H1 (cell line): ENCODE measurements at regions not wholly inside any gene's neighbourhood (a gene's known extent, or its start where the extent isn't known, plus 50 kb on each side); places are given as distances from the start of the nearest gene placed in this dataset.

ENCODE experiments used
- CTCF ChIA-PET: fragments of 300-600 bp; sonication (Branson Sonifier 250); formaldehyde crosslinking; loops from one replicate; lab custom pipeline; 2021; ENCODE audit not compliant: partially characterized antibody; lab: Charles Lee
- POLR2A ChIA-PET: fragments of 300-600 bp; sonication (Branson Sonifier 250); formaldehyde crosslinking; loops from one replicate; lab custom pipeline; 2021; ENCODE audit warnings: inconsistent platforms; ENCODE audit not compliant: partially characterized antibody; lab: Charles Lee
- DNase-seq, 2 experiments: peaks; one replicate each; pipeline versions ENCODE4 v3.0.0 to v3.0.0-alpha.2; 2010 to 2022; ENCODE audit warnings: low spot score in 2 of 2, low read depth in 1 of 2, mixed read lengths in 1 of 2
- FAIRE-seq: peaks from 2 replicates; lab custom pipeline; 2011; peaks lifted over from hg19 to GRCh38; lab: Jason Lieb, UNC
- H2AFZ ChIP-seq: 2 replicates; pipeline ENCODE4 v1.8.1; 2012; ENCODE audit warnings: low read length, inconsistent platforms
- H2AK5ac ChIP-seq: 2 replicates; pipeline ENCODE4 v1.6.1; 2013; ENCODE audit warnings: low read depth, low read length
- H2BK120ac ChIP-seq: replicated peaks from 2 replicates; pipeline ENCODE3; 2013; ENCODE audit warnings: low read depth, low read length, inconsistent platforms
- H2BK12ac ChIP-seq: 2 replicates; pipeline ENCODE4 v1.6.1; 2013; ENCODE audit warnings: low read depth, low read length
- H2BK15ac ChIP-seq: 2 replicates; pipeline ENCODE4 v1.6.1; 2013; ENCODE audit warnings: low read length
- H2BK20ac ChIP-seq: 2 replicates; pipeline ENCODE4 v1.6.1; 2013; ENCODE audit warnings: low read length
- H2BK5ac ChIP-seq: 2 replicates; pipeline ENCODE4 v1.6.1; 2013; ENCODE audit warnings: low read depth, low read length
- H3K14ac ChIP-seq: 2 replicates; pipeline ENCODE4 v1.6.1; 2013; ENCODE audit warnings: inconsistent platforms; ENCODE audit not compliant: insufficient read length
- H3K18ac ChIP-seq: 2 replicates; pipeline ENCODE4 v1.6.1; 2013; ENCODE audit warnings: low read length; ENCODE audit errors: extremely low read depth
- H3K23ac ChIP-seq: 2 replicates; pipeline ENCODE4 v1.6.1; 2013; ENCODE audit warnings: inconsistent platforms; ENCODE audit not compliant: insufficient read length
- H3K23me2 ChIP-seq: 2 replicates; pipeline ENCODE4 v1.6.1; 2013; ENCODE audit warnings: low read depth, low read length
- H3K27ac ChIP-seq: 2 replicates; pipeline ENCODE4 v1.6.1; 2011; ENCODE audit warnings: low read depth, low read length, inconsistent platforms
- H3K27me3 ChIP-seq, 4 experiments: replicated peaks in 1 of 4; 1 replicate in 1 of 4; 2 replicates in 3 of 4; pipeline versions ENCODE4 v1.6.1 to v1.8.1; 2011 to 2013; ENCODE audit warnings: low read length in 3 of 4, mild to moderate bottlenecking in 3 of 4, inconsistent platforms in 2 of 4, mixed read lengths in 2 of 4, moderate library complexity in 1 of 4; ENCODE audit not compliant: control insufficient read depth in 3 of 4, insufficient read depth in 3 of 4; ENCODE audit errors: extremely low read depth in 1 of 4
- H3K36me3 ChIP-seq, 4 experiments: 2 replicates each; pipeline versions ENCODE4 v1.6.1 to v1.8.1; 2011 to 2013; ENCODE audit warnings: mild to moderate bottlenecking in 4 of 4, low read length in 3 of 4, moderate library complexity in 2 of 4, control low read depth in 1 of 4, inconsistent platforms in 1 of 4; ENCODE audit not compliant: insufficient read depth in 4 of 4, control insufficient read depth in 2 of 4
- H3K4ac ChIP-seq: replicated peaks from 2 replicates; pipeline ENCODE3; 2013; ENCODE audit warnings: low read length, low read depth, mixed read lengths, inconsistent platforms; ENCODE audit not compliant: insufficient read length
- H3K4me1 ChIP-seq, 4 experiments: replicated peaks in 1 of 4; 1 replicate in 1 of 4; 2 replicates in 3 of 4; pipeline versions ENCODE4 v1.6.1 to v1.8.1; 2011 to 2013; ENCODE audit warnings: low read length in 3 of 4, inconsistent platforms in 2 of 4, mixed read lengths in 1 of 4; ENCODE audit not compliant: insufficient read depth in 4 of 4, control insufficient read depth in 3 of 4
- H3K4me2 ChIP-seq, 2 experiments: 2 replicates each; pipeline versions ENCODE4 v1.6.1 to v1.8.1; 2011 to 2013; ENCODE audit warnings: low read depth in 2 of 2, low read length in 2 of 2, control low read depth in 1 of 2, inconsistent platforms in 1 of 2, mild to moderate bottlenecking in 1 of 2; ENCODE audit not compliant: insufficient read depth in 1 of 2
- H3K4me3 ChIP-seq, 4 experiments: fragments of 200-600, 300-600 bp in 1 of 4; sonication (generic), shearing (Covaris generic), sonication (Bioruptor Twin) in 1 of 4; 2 replicates each; pipeline versions ENCODE4 v1.5.1 to v1.8.1; 2011 to 2016; ENCODE audit warnings: low read length in 4 of 4, low read depth in 3 of 4, control low read depth in 2 of 4, inconsistent platforms in 2 of 4, mild to moderate bottlenecking in 2 of 4, mixed read lengths in 1 of 4, moderate library complexity in 1 of 4; ENCODE audit not compliant: insufficient read depth in 2 of 4; ENCODE audit errors: extremely low read depth in 1 of 4
- H3K56ac ChIP-seq: replicated peaks from 2 replicates; pipeline ENCODE3; 2013; ENCODE audit warnings: low read depth, mild to moderate bottlenecking, mixed read lengths, low read length, inconsistent platforms; ENCODE audit not compliant: insufficient read length
- H3K79me1 ChIP-seq: 2 replicates; pipeline ENCODE4 v1.6.1; 2013; ENCODE audit warnings: low read depth, low read length, control low read depth
- H3K79me2 ChIP-seq, 2 experiments: 2 replicates each; pipeline versions ENCODE4 v1.6.1 to v1.8.1; 2012 to 2013; ENCODE audit warnings: low read length in 2 of 2, mild to moderate bottlenecking in 2 of 2, inconsistent platforms in 1 of 2; ENCODE audit not compliant: insufficient read depth in 2 of 2, control insufficient read depth in 1 of 2
- H3K9ac ChIP-seq, 4 experiments: replicated peaks in 1 of 4; 1 replicate in 1 of 4; 2 replicates in 3 of 4; pipeline versions ENCODE4 v1.6.1 to v1.8.1; 2011 to 2013; ENCODE audit warnings: low read depth in 3 of 4, low read length in 3 of 4, control low read depth in 2 of 4, mild to moderate bottlenecking in 2 of 4, moderate library complexity in 2 of 4, inconsistent platforms in 1 of 4; ENCODE audit errors: extremely low read depth in 1 of 4
- H3K9me3 ChIP-seq, 2 experiments: 2 replicates each; pipeline versions ENCODE4 v1.6.1 to v1.8.1; 2012 to 2013; ENCODE audit warnings: mild to moderate bottlenecking in 2 of 2, moderate library complexity in 2 of 2, control low read depth in 1 of 2, inconsistent platforms in 1 of 2, low read depth in 1 of 2, low read length in 1 of 2, mixed read lengths in 1 of 2; ENCODE audit not compliant: insufficient read depth in 2 of 2
- H4K20me1 ChIP-seq, 2 experiments: replicated peaks in 1 of 2; 2 replicates each; pipeline versions ENCODE3 to v1.8.1; 2011 to 2013; ENCODE audit warnings: inconsistent platforms in 2 of 2, low read length in 2 of 2, mild to moderate bottlenecking in 1 of 2; ENCODE audit not compliant: insufficient read depth in 2 of 2, control insufficient read depth in 1 of 2
- H4K5ac ChIP-seq: 2 replicates; pipeline ENCODE4 v1.6.1; 2013; ENCODE audit warnings: low read length, low read depth, mixed read lengths, inconsistent platforms; ENCODE audit not compliant: insufficient read length
- H4K8ac ChIP-seq: 2 replicates; pipeline ENCODE4 v1.8.0; 2013; ENCODE audit warnings: mild to moderate bottlenecking, moderate library complexity, low read length, inconsistent platforms; ENCODE audit not compliant: insufficient read depth; ENCODE audit errors: extremely low read depth
- H4K91ac ChIP-seq: replicated peaks from 2 replicates; pipeline ENCODE3; 2013; ENCODE audit warnings: low read length, mixed read lengths, inconsistent platforms; ENCODE audit not compliant: insufficient read length
- EP300 ChIP-seq, 2 experiments: IDR thresholded peaks; 1 replicate in 1 of 2; 2 replicates in 1 of 2; pipeline ENCODE4 v1.6.1; 2011 to 2012; ENCODE audit warnings: low read depth in 2 of 2, low read length in 2 of 2, mild to moderate bottlenecking in 2 of 2, borderline replicate concordance in 1 of 2, inconsistent platforms in 1 of 2, moderate library complexity in 1 of 2
- JUN ChIP-seq: IDR thresholded peaks from 2 replicates; pipeline ENCODE4 v1.6.1; 2011; ENCODE audit warnings: low read depth, mild to moderate bottlenecking, improper control_type of control experiment, low read length
- KDM1A ChIP-seq: fragments of 200-600, 300-600 bp; sonication (generic); IDR thresholded peaks from 2 replicates; pipeline ENCODE4 v1.7.1; 2016; ENCODE audit warnings: mild to moderate bottlenecking, low read length, borderline replicate concordance
- NANOG ChIP-seq: IDR thresholded peaks from 2 replicates; pipeline ENCODE4 v1.6.1; 2011; ENCODE audit warnings: low read length, low read depth, mild to moderate bottlenecking, inconsistent platforms; ENCODE audit not compliant: insufficient read depth, poor library complexity, severe bottlenecking
- PHF8 ChIP-seq: fragments of 200-600 bp; sonication (generic); conservative IDR thresholded peaks from 2 replicates; pipeline ENCODE4 v1.7.1; 2012; ENCODE audit warnings: low read depth, mild to moderate bottlenecking, inconsistent platforms, low read length, moderate library complexity
- RAD21 ChIP-seq, 2 experiments: IDR thresholded peaks in 1 of 2; conservative IDR thresholded peaks in 1 of 2; 2 replicates each; pipeline ENCODE4 v1.6.1; 2011; ENCODE audit warnings: low read depth in 2 of 2, low read length in 2 of 2, improper control_type of control experiment in 1 of 2, inconsistent platforms in 1 of 2, mild to moderate bottlenecking in 1 of 2, moderate library complexity in 1 of 2
- RXRA ChIP-seq: IDR thresholded peaks from 2 replicates; pipeline ENCODE4 v1.6.1; 2011; ENCODE audit warnings: low read depth, mild to moderate bottlenecking, low read length, moderate library complexity; ENCODE audit not compliant: insufficient read depth
- SIRT6 ChIP-seq: IDR thresholded peaks from one replicate; pipeline ENCODE4 v1.7.1; 2012; ENCODE audit warnings: low read length, inconsistent platforms
- SP2 ChIP-seq: IDR thresholded peaks from 2 replicates; pipeline ENCODE4 v1.6.1; 2012; ENCODE audit warnings: mild to moderate bottlenecking, low read length, inconsistent platforms
- WGBS, 2 experiments: shearing (Covaris generic) in 1 of 2; methylation state at CpG; one replicate each; pipeline versions ENCODE4 v1.1.6 to v1.1.7; 2013 to 2015; ENCODE audit warnings: low lambda C conversion rate in 2 of 2, mixed read lengths in 2 of 2, inconsistent platforms in 1 of 2, low coverage in 1 of 2, missing lambda C conversion rate in 1 of 2; ENCODE audit not compliant: insufficient replicate concordance in 2 of 2, insufficient coverage in 1 of 2, insufficient read length in 1 of 2; ENCODE audit errors: extremely low coverage in 1 of 2, missing lambda C conversion rate in 1 of 2; 5-methylcytosine and 5-hydroxymethylcytosine counted together
- TF ChIP-seq, protein P1 (sequence below): IDR thresholded peaks from 2 replicates; pipeline ENCODE4 v1.6.1; 2012; ENCODE audit warnings: inconsistent platforms
- TF ChIP-seq, protein P2 (sequence below): IDR thresholded peaks from 2 replicates; pipeline ENCODE4 v1.6.1; 2011; ENCODE audit warnings: low read length, improper control_type of control experiment

DNA sequence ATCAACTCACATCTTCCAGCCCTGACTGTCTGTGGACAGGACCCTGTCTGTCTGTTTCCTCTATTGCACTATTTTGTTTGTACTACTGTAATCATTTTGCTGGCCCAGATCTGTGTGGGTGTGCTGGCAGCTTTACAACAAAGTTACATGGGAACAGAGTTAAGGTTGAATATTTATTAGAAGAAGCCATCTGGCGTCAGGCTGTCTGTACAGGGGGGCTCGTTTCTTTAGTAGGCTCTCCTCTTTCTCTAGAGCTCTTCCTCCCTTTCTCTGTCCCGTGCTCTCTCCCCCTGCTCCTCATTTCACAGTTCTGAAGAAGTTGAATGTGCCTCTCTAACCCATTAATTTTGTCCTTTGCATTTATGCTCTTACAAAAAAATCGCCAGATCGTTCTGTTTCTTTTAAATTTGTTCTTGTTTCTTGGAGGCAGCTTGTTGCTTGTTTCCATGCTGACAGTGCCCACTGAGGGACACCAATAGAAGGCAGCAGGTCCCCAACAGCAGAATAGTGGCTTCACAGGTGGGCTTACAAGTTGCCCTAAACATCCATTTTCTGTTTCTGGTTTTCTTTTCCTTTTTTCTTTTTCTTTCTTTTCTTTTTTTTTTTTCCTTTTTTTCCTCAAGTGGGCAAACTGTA, 315.2 kb upstream of the ZEB2 start:
- Histone ChIP-seq H3K36me3 (no peaks in the 10 kb centered on the region), H4K5ac (no peak overlapping the region), H3K27me3 (no peaks in the 10 kb centered on the region), H3K14ac (no peak overlapping the region), H3K27ac (no peak overlapping the region), H3K56ac (no peak overlapping the region), H2BK5ac (no peak overlapping the region), H3K18ac (no peak overlapping the region), H4K8ac (no peak overlapping the region), H2BK12ac (no peak overlapping the region), H3K4ac (no peak overlapping the region), H4K91ac (no peak overlapping the region), H3K4me2 (no peak overlapping the region), H3K9ac (no peak overlapping the region), H3K79me2 (no peaks in the 10 kb centered on the region), H2BK120ac (no peak overlapping the region), H3K4me3 (no peak overlapping the region), H2AFZ (peak overlapping the region; percentile 12; the same call in 1 of the 2 replicates), H2BK20ac (no peak overlapping the region), H4K20me1 (no peaks in the 10 kb centered on the region), H2AK5ac (no peak overlapping the region), H3K23me2 (no peaks in the 10 kb centered on the region), H3K4me1 (peaks cover 0 to 2% (median 0%) of the 10 kb centered on the region in 4 experiments; a peak in 2 of 7 replicates), H2BK15ac (no peak overlapping the region), H3K23ac (no peak overlapping the region), H3K9me3 (no peaks in the 10 kb centered on the region), H3K79me1 (no peaks in the 10 kb centered on the region)
- FAIRE-seq (no peak), DNase-seq (no peak)
- CTCF ChIA-PET: interaction anchor here (1.5 kb wide), 1 partner anchor 10 kb away, joined by 3 read pairs; no protein-coding TSS in a partner anchor
- POLR2A ChIA-PET: no interaction called here
- WGBS, 2 experiments: 81% methylated on average over 5 of the region's 5 CpGs; no CpG with 5 or more reads in 1 of the 2 experiments
- TF ChIP-seq KDM1A: no peak
- TF ChIP-seq PHF8: no peak
- no peak for TF ChIP-seq SP2
- no peak for TF ChIP-seq EP300 (IDR thresholded peaks at IDR 0.05; ENCODE audit: borderline replicate concordance in 1 of 2, low read depth in 2 of 2, low read length in 2 of 2)
- no peak for TF ChIP-seq SIRT6
- no peak for TF ChIP-seq JUN
- no peak for TF ChIP-seq RAD21 (IDR thresholded peaks at IDR 0.05 in 1 of 2, conservative IDR thresholded peaks at IDR 0.05 in 1 of 2; ENCODE audit: low read depth in 2 of 2, low read length in 2 of 2)
- no peak for TF ChIP-seq RXRA
- TF ChIP-seq, protein P1, sequence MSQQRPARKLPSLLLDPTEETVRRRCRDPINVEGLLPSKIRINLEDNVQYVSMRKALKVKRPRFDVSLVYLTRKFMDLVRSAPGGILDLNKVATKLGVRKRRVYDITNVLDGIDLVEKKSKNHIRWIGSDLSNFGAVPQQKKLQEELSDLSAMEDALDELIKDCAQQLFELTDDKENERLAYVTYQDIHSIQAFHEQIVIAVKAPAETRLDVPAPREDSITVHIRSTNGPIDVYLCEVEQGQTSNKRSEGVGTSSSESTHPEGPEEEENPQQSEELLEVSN: no peak
- TF ChIP-seq, protein P2, sequence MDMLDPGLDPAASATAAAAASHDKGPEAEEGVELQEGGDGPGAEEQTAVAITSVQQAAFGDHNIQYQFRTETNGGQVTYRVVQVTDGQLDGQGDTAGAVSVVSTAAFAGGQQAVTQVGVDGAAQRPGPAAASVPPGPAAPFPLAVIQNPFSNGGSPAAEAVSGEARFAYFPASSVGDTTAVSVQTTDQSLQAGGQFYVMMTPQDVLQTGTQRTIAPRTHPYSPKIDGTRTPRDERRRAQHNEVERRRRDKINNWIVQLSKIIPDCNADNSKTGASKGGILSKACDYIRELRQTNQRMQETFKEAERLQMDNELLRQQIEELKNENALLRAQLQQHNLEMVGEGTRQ: no peak
- TF ChIP-seq NANOG: no peak
